Fibroblast of the aortic adventitia (primary cell): ENCODE measurements at regions not wholly inside any gene's neighbourhood (a gene's known extent, or its start where the extent isn't known, plus 50 kb on each side); places are given as distances from the start of the nearest gene placed in this dataset.

ENCODE experiments used
- DNase-seq: peaks from one replicate; pipeline ENCODE4 v3.0.0-alpha.2; 2010; ENCODE audit warnings: low read depth
- H3K4me3 ChIP-seq: 2 replicates; pipeline ENCODE4 v1.5.1; 2011; ENCODE audit warnings: low read depth, mild to moderate bottlenecking, control low read depth, low read length, moderate library complexity
- CTCF ChIP-seq: IDR thresholded peaks from 2 replicates; pipeline ENCODE4 v1.5.1; 2011; ENCODE audit warnings: mild to moderate bottlenecking, low read length, control low read depth, inconsistent platforms; ENCODE audit not compliant: insufficient read depth

DNA sequence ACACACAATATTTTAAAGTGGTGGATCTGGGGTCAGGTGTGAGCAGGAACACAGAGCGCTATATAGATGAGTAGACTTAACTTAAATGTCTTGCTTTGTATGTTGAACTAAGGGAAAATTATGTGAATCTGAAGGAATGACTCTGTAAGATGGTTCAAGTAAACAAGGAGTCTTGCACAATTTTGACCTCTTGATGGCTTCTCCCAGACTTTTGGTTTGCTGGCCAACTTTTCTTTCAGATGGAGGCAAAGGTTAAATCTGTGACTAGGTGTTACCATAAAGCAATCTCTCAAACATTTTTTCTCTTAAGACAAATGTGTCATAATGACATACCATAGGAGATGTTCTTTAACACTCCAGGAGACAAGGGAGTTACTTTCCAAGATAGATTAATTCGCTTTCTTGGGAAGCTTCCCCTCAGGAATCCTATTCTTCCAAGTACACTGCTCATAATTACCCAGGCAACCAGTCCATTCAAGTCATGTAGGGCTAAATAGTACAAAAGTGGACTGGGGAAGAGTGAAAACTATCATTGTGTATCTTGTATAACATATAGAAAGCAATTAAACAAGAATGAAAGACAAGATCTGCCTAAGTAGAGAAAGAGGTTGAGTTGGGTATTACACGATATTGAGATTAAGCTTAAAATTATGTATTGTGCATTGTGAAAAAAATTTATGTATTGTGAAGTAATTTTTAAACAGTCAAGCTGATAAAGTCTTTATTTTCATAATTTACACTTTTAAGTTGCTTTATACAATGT, 60.3 kb upstream of the SLC27A6 start:
- no peak for TF ChIP-seq CTCF
- no peak for DNase-seq
- no peak overlapping the region for H3K4me3 ChIP-seq

- no peak overlapping the region for H3K4me3 ChIP-seq
- TF ChIP-seq CTCF, result peak; percentile 76
- DNase-seq, result peak; percentile 70
These were observed 59.6 kb upstream of the SLC27A6 start for GRCh38 chr5:128905568-128906110.

DNA sequence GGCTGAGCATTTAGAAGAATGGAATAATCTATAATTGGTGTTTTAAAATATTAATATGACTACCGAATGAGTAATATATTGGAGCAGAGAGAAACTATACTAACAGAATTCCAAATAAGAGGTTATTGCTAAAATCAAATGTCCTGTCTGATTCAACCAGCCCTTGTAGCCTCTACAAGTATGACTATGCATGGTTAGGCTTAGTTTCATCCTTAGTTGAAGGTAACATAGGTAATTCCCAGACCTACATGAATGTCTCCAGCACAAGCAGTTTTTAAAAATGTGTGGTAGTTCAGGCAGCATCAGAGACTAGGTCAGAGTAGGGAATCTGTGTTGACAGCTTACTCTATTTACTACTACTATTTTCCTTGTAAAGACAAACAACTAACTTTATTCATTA, 51.7 kb upstream of the SLC27A6 start:
- no peak overlapping the region for H3K4me3 ChIP-seq
- TF ChIP-seq CTCF, result no peak
- DNase-seq, result no peak
